KOPT-K1 (cell line): ENCODE measurements at regions not wholly inside any gene's neighbourhood (a gene's known extent, or its start where the extent isn't known, plus 50 kb on each side); places are given as distances from the start of the nearest gene placed in this dataset.

Experiments used
- H3K27ac ChIP-seq: fragments of 200-600 bp; sonication (generic); 2 replicates; pipeline ENCODE4 v1.5.1; 2016; ENCODE audit warnings: antibody characterized with exemption, mild to moderate bottlenecking, low read depth, low read length; ENCODE audit not compliant: poor library complexity, severe bottlenecking
- H3K36me3 ChIP-seq: fragments of 200-600 bp; sonication (generic); 2 replicates; pipeline ENCODE4 v1.5.1; 2017; ENCODE audit warnings: antibody characterized with exemption, mild to moderate bottlenecking, low read length, moderate library complexity; ENCODE audit not compliant: insufficient read depth
- H3K9me3 ChIP-seq: fragments of 200-600 bp; sonication (generic); 2 replicates; pipeline ENCODE4 v1.5.1; 2017; ENCODE audit warnings: antibody characterized with exemption, low read length, mild to moderate bottlenecking; ENCODE audit not compliant: insufficient read depth, poor library complexity, severe bottlenecking

- no peaks in the 10 kb centered on the region for H3K9me3 ChIP-seq
- no peak overlapping the region for H3K27ac ChIP-seq
- H3K36me3 ChIP-seq, result no peaks in the 10 kb centered on the region
Measured at GRCh38 chr5:87829217-87829551, 416.5 kb upstream of the CCNH start.

GRCh38 chr5:87828545-87829216, 416.0 kb upstream of the CCNH start:
- H3K36me3 ChIP-seq, result no peaks in the 10 kb centered on the region
- H3K9me3 ChIP-seq, result no peaks in the 10 kb centered on the region
- no peak overlapping the region for H3K27ac ChIP-seq

GRCh38 chr5:87827539-87827938, 414.8 kb upstream of the CCNH start:
- Histone ChIP-seq H3K27ac (no peak overlapping the region), H3K9me3 (no peaks in the 10 kb centered on the region), H3K36me3 (no peaks in the 10 kb centered on the region)

GRCh38 chr5:87826507-87826906, 413.8 kb upstream of the CCNH start:
- Histone ChIP-seq H3K27ac (no peak overlapping the region), H3K9me3 (no peaks in the 10 kb centered on the region), H3K36me3 (no peaks in the 10 kb centered on the region)

- no peaks in the 10 kb centered on the region for H3K9me3 ChIP-seq
- no peak overlapping the region for H3K27ac ChIP-seq
- no peaks in the 10 kb centered on the region for H3K36me3 ChIP-seq
Measured at GRCh38 chr5:87825583-87825982, 412.9 kb upstream of the CCNH start.

GRCh38 chr5:87807783-87808182, 395.1 kb upstream of the CCNH start:
- H3K9me3 ChIP-seq, result no peaks in the 10 kb centered on the region
- no peak overlapping the region for H3K27ac ChIP-seq
- no peaks in the 10 kb centered on the region for H3K36me3 ChIP-seq

GRCh38 chr5:87803352-87803751, 390.6 kb upstream of the CCNH start:
- no peaks in the 10 kb centered on the region for H3K9me3 ChIP-seq
- H3K36me3 ChIP-seq, result no peaks in the 10 kb centered on the region
- no peak overlapping the region for H3K27ac ChIP-seq

- Histone ChIP-seq H3K27ac (no peak overlapping the region), H3K9me3 (no peaks in the 10 kb centered on the region), H3K36me3 (no peaks in the 10 kb centered on the region)
Measured at GRCh38 chr5:87791869-87792268, 379.1 kb upstream of the CCNH start.

GRCh38 chr5:87788416-87788815, 375.7 kb upstream of the CCNH start:
- H3K27ac ChIP-seq, result no peak overlapping the region

GRCh38 chr5:87787625-87788256, 375.0 kb upstream of the CCNH start:
- Histone ChIP-seq H3K36me3 (no peaks in the 10 kb centered on the region), H3K9me3 (no peaks in the 10 kb centered on the region), H3K27ac (no peak overlapping the region)

More at GRCh38 chr5:87788416-87788815, 375.7 kb upstream of the CCNH start:
- H3K9me3 ChIP-seq, result no peaks in the 10 kb centered on the region
- no peaks in the 10 kb centered on the region for H3K36me3 ChIP-seq

- no peaks in the 10 kb centered on the region for H3K36me3 ChIP-seq
- no peaks in the 10 kb centered on the region for H3K9me3 ChIP-seq
- no peak overlapping the region for H3K27ac ChIP-seq
Measured at GRCh38 chr5:87787086-87787485, 374.4 kb upstream of the CCNH start.

- Histone ChIP-seq H3K27ac (no peak overlapping the region), H3K9me3 (no peaks in the 10 kb centered on the region), H3K36me3 (no peaks in the 10 kb centered on the region)
Measured at GRCh38 chr5:87786471-87786870, 373.7 kb upstream of the CCNH start.

GRCh38 chr5:87785554-87786335, 373.0 kb upstream of the CCNH start:
- H3K27ac ChIP-seq, result no peak overlapping the region
- H3K36me3 ChIP-seq, result no peaks in the 10 kb centered on the region
- no peaks in the 10 kb centered on the region for H3K9me3 ChIP-seq

- Histone ChIP-seq H3K9me3 (no peaks in the 10 kb centered on the region), H3K36me3 (no peaks in the 10 kb centered on the region), H3K27ac (no peak overlapping the region)
Measured at GRCh38 chr5:87784879-87785495, 372.3 kb upstream of the CCNH start.

GRCh38 chr5:87784311-87784710, 371.6 kb upstream of the CCNH start:
- Histone ChIP-seq H3K9me3 (no peaks in the 10 kb centered on the region), H3K27ac (no peak overlapping the region), H3K36me3 (no peaks in the 10 kb centered on the region)
